ENCODE measurements at regions not wholly inside any gene's neighbourhood (a gene's known extent, or its start where the extent isn't known, plus 50 kb on each side); places are given as distances from the start of the nearest gene placed in this dataset.
"Not testable (repeated sequence)": the region's sequence is repeated elsewhere in the genome, so short reads cannot be mapped to it uniquely, and the experiment has no call there.

DNA sequence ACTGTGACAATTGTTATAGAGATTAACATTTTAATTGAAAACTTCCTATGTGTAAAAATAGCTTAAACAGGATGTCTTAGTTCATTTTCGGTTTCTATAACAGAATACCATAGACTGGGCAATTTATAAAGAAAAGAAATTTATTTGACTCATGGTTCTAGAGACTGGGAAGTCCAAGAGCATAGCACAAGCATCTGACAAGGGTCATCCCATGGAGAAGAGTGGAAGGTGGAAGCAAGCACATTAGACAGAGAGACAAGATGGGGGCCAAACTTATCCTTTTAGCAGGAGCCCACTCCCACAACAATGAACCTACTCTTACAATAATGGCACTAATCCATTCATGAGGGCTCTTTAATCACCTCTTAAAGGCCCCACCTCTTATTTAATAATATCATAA is 100.3 kb downstream of the FAM161A start:
- H3K27me3 ChIP-seq (ENCODE audit: low read depth, low read length), result no peaks in the 10 kb centered on the region
- H3K36me3 ChIP-seq (ENCODE audit: control insufficient read depth in 1 of 2, insufficient read depth in 2 of 2, low read length in 2 of 2), result no peaks in the 10 kb centered on the region
- H3K9me3 ChIP-seq (ENCODE audit: control insufficient read depth in 1 of 2, low read length in 2 of 2), result peaks cover 4 to 7% of the 10 kb centered on the region in 2 donors
- no peak overlapping the region for H3K4me3 ChIP-seq (ENCODE audit: low read depth in 1 of 2, low read length in 2 of 2)
- no peaks in the 10 kb centered on the region for H3K4me1 ChIP-seq (ENCODE audit: control insufficient read depth in 1 of 2, insufficient read depth in 2 of 2, low read length in 2 of 2)
- H3K27ac ChIP-seq (ENCODE audit: low read length), result no peak overlapping the region

DNA sequence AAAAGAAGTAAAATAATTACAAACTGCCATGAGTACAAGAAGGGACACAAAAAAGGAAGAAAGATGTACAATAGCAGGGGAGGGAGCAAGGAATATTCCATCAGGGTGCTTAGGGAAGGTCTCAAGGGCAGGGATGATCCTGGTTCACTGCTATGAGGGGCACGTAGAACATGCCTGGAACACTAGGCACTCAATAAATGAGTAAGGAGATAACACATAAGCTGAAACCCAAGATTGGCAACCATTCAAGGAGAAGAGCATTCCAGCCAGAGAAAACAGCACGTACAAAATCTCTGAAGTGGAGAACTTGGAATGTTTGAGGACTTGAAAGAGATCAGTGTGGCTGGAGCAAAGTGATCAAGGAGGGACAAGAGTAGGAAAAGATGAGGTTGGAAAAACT is 103.2 kb downstream of the FAM161A start:
- no peak overlapping the region for H3K27ac ChIP-seq (ENCODE audit: low read length)
- H3K27me3 ChIP-seq (ENCODE audit: low read depth, low read length), result no peaks in the 10 kb centered on the region
- no peaks in the 10 kb centered on the region for H3K36me3 ChIP-seq (ENCODE audit: control insufficient read depth in 1 of 2, insufficient read depth in 2 of 2, low read length in 2 of 2)
- peaks cover 4 to 7% of the 10 kb centered on the region in 2 donors for H3K9me3 ChIP-seq (ENCODE audit: control insufficient read depth in 1 of 2, low read length in 2 of 2)
- no peak overlapping the region for H3K4me3 ChIP-seq (ENCODE audit: low read depth in 1 of 2, low read length in 2 of 2)
- H3K4me1 ChIP-seq (ENCODE audit: control insufficient read depth in 1 of 2, insufficient read depth in 2 of 2, low read length in 2 of 2), result no peaks in the 10 kb centered on the region

DNA sequence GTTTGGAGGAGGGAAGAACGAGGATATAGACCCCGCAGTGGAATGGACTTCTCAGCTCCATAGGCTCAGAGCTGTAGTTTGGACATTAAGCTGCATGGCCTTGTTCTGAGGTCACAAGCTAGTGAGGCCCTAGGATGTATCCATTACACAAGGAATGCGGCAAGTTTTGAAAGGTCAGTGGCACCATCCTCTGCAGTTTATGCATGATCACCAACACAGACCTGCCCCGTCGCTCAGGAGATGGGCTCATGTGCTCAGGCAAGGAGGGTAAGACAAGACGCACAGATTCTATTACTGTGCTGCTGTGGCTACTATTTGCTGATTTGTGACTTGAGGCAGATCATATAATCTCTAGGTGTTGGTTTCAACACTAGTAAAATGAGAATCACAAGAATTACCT is 110.9 kb downstream of the FAM161A start:
- Histone ChIP-seq H3K9me3 (ENCODE audit: control insufficient read depth in 1 of 2, low read length in 2 of 2) (no peaks in the 10 kb centered on the region), H3K4me3 (ENCODE audit: low read depth in 1 of 2, low read length in 2 of 2) (no peak overlapping the region), H3K36me3 (ENCODE audit: control insufficient read depth in 1 of 2, insufficient read depth in 2 of 2, low read length in 2 of 2) (no peaks in the 10 kb centered on the region), H3K27me3 (ENCODE audit: low read depth, low read length) (no peaks in the 10 kb centered on the region), H3K27ac (ENCODE audit: low read length) (no peak overlapping the region), H3K4me1 (ENCODE audit: control insufficient read depth in 1 of 2, insufficient read depth in 2 of 2, low read length in 2 of 2) (no peaks in the 10 kb centered on the region)

DNA sequence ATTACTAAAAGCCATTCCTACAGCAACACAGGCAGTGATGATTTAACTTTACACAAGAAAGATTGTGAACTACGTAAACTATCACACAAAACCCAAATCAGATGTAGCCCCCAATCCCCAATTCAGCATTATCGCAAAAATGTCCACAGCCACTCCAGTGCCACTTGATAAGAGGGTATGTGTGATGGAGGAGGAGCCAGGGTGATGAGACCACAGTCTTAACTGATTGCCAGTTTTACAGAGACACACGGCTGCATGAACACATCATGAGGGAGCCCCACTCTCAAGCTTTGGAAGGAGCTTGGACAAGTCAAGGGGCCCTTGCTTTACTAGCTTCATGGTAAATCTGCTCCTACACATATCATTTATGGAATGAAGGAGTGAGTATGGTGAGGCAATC is 116.0 kb downstream of the FAM161A start:
- Histone ChIP-seq H3K36me3 (ENCODE audit: control insufficient read depth in 1 of 2, insufficient read depth in 2 of 2, low read length in 2 of 2) (no peaks in the 10 kb centered on the region), H3K4me3 (ENCODE audit: low read depth in 1 of 2, low read length in 2 of 2) (no peak overlapping the region), H3K4me1 (ENCODE audit: control insufficient read depth in 1 of 2, insufficient read depth in 2 of 2, low read length in 2 of 2) (no peaks in the 10 kb centered on the region), H3K27ac (ENCODE audit: low read length) (no peak overlapping the region), H3K9me3 (ENCODE audit: control insufficient read depth in 1 of 2, low read length in 2 of 2) (no peaks in the 10 kb centered on the region), H3K27me3 (ENCODE audit: low read depth, low read length) (no peaks in the 10 kb centered on the region)

DNA sequence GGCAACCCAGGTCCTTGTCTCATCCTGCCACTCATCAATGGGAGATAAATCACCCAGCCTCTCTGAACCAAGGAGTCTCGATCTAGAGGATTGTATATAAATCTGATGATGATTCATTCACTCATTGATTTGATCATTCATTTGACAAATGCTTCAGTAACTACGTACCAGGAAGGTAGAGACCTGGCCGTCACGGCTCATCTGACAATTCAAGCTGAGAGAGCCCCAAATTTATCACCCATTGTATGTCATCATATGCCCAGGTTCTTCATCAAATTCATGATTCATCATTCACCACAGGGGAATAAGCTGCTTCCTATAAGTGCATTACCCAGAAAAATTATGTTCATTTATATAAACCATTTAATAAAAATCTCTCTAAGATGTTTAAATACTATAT is 116.9 kb downstream of the FAM161A start:
- Histone ChIP-seq H3K4me3 (ENCODE audit: low read depth in 1 of 2, low read length in 2 of 2) (no peak overlapping the region), H3K4me1 (ENCODE audit: control insufficient read depth in 1 of 2, insufficient read depth in 2 of 2, low read length in 2 of 2) (no peaks in the 10 kb centered on the region), H3K36me3 (ENCODE audit: control insufficient read depth in 1 of 2, insufficient read depth in 2 of 2, low read length in 2 of 2) (no peaks in the 10 kb centered on the region), H3K9me3 (ENCODE audit: control insufficient read depth in 1 of 2, low read length in 2 of 2) (no peaks in the 10 kb centered on the region), H3K27ac (ENCODE audit: low read length) (no peak overlapping the region), H3K27me3 (ENCODE audit: low read depth, low read length) (no peaks in the 10 kb centered on the region)

DNA sequence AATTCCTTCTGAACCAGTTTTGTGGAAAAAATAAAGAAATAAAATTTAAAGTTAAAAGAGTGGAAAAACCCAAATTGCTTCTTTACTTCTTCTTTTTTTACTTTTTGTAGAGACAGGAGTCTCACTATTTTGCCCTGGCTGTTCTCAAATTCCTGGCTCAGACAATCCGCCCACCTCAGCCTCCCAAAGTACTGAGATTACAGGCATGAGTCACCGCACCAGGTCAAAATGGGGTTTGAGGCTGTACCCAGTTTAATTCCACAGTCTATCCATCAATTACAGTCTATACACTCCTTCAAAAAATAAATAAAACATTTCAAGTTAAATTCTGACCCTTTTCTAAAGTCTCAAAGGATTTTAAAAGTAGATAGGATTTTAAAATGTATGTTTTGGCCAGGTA is 120.3 kb downstream of the FAM161A start:
- Histone ChIP-seq H3K4me3 (ENCODE audit: low read depth in 1 of 2, low read length in 2 of 2) (no peak overlapping the region), H3K9me3 (ENCODE audit: control insufficient read depth in 1 of 2, low read length in 2 of 2) (no peaks in the 10 kb centered on the region), H3K27ac (ENCODE audit: low read length) (no peak overlapping the region), H3K27me3 (ENCODE audit: low read depth, low read length) (no peaks in the 10 kb centered on the region), H3K36me3 (ENCODE audit: control insufficient read depth in 1 of 2, insufficient read depth in 2 of 2, low read length in 2 of 2) (no peaks in the 10 kb centered on the region), H3K4me1 (ENCODE audit: control insufficient read depth in 1 of 2, insufficient read depth in 2 of 2, low read length in 2 of 2) (no peaks in the 10 kb centered on the region)

DNA sequence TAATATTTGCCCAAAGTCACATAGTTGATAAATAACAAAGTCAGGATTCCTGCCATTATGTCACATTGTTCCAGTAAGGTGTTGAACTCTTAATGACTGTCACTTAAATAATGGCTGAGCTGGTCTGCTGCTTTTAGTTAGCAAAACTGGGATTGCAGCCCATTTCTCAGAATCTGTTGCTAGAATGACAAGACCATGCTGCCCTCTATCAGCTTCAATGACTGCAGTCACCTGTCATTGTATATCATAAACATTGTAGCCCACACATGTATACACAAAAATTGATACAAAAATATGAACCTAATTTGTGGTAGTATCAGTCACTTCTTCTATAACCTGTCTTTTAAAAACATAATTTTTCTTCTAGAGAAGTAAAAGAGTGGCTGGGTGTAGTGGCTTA is 121.1 kb downstream of the FAM161A start:
- Histone ChIP-seq H3K4me1 (ENCODE audit: control insufficient read depth in 1 of 2, insufficient read depth in 2 of 2, low read length in 2 of 2) (no peaks in the 10 kb centered on the region), H3K27ac (ENCODE audit: low read length) (no peak overlapping the region), H3K36me3 (ENCODE audit: control insufficient read depth in 1 of 2, insufficient read depth in 2 of 2, low read length in 2 of 2) (no peaks in the 10 kb centered on the region), H3K9me3 (ENCODE audit: control insufficient read depth in 1 of 2, low read length in 2 of 2) (no peaks in the 10 kb centered on the region), H3K27me3 (ENCODE audit: low read depth, low read length) (no peaks in the 10 kb centered on the region), H3K4me3 (ENCODE audit: low read depth in 1 of 2, low read length in 2 of 2) (no peak overlapping the region)

DNA sequence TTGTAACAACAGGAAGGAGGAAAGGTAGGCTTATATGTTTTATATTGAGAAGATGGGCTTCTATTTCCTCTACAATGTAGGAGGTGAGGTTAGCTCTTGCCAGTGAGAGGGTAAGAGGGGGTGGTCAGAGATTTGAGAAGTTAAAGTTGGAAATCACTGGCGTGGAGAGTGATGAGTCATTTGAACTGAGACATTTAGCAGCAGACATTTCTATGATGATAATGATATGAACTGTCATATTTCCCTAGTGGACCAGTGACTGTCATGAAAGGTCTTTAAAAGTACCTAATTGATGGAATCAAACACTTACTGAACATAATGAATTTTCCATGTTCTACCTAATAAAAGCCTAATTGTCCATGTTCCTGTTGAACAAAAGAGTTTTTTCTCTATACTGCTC is 126.1 kb downstream of the FAM161A start:
- Histone ChIP-seq H3K27me3 (ENCODE audit: low read depth, low read length) (no peaks in the 10 kb centered on the region), H3K36me3 (ENCODE audit: control insufficient read depth in 1 of 2, insufficient read depth in 2 of 2, low read length in 2 of 2) (no peaks in the 10 kb centered on the region), H3K4me1 (ENCODE audit: control insufficient read depth in 1 of 2, insufficient read depth in 2 of 2, low read length in 2 of 2) (no peaks in the 10 kb centered on the region), H3K27ac (ENCODE audit: low read length) (no peak overlapping the region), H3K4me3 (ENCODE audit: low read depth in 1 of 2, low read length in 2 of 2) (no peak overlapping the region), H3K9me3 (ENCODE audit: control insufficient read depth in 1 of 2, low read length in 2 of 2) (no peaks in the 10 kb centered on the region)

DNA sequence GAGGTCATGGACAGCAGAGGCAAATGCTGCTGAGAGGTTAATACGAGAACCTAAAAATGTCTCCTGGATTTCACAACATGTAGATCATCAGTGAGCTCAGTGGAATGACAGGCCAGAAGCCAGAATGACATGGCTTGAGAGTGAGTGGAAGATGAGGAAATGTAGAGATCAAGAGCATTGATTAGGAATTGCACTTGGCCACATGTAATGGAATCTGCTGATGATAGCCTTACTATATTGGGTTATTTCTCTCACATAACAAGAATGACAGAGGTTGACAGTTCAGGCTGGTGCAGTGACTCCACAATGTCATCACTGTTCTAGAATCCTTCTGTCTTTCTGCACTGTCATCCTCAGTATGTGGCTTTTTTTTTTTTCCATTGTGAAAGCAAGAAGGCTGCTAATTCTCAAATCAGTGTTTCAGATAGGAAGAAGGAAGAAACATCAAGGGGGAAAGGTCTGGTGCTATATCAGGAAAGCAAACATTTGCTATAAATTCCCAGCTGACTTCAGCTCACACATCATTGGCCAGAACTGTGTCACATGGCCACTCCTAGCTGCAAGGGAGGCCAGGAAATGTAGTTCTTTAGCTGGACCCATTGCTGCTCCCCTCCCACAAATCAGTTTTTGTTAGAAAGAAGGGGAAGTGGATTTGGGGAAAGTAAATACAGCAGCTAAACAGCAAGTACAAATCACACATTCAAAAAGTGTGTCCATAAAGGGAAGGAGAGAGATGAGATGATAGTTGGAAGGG is 127.2 kb downstream of the FAM161A start:
- Histone ChIP-seq H3K4me1 (ENCODE audit: control insufficient read depth in 1 of 2, insufficient read depth in 2 of 2, low read length in 2 of 2) (no peaks in the 10 kb centered on the region), H3K27ac (ENCODE audit: low read length) (no peak overlapping the region), H3K27me3 (ENCODE audit: low read depth, low read length) (no peaks in the 10 kb centered on the region), H3K4me3 (ENCODE audit: low read depth in 1 of 2, low read length in 2 of 2) (no peak overlapping the region), H3K9me3 (ENCODE audit: control insufficient read depth in 1 of 2, low read length in 2 of 2) (no peaks in the 10 kb centered on the region), H3K36me3 (ENCODE audit: control insufficient read depth in 1 of 2, insufficient read depth in 2 of 2, low read length in 2 of 2) (no peaks in the 10 kb centered on the region)

DNA sequence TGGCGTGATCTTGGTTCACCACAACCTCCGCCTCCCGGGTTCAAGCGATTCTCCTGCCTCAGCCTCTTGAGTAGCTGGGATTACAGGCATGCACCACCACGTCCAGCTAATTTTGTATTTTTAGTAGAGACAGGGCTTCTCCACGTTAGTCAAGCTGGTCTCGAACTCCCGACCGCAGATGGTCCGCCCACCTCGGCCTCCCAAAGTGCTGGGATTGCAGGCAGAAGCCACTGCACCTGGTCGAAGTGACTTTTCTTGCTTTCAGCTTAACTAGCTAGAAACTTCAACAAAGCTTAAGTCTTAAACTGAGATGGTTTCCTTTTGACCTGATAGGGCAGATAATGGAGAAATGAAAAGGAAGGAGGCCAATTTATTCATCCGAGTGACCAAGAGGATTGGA is 130.5 kb downstream of the FAM161A start:
- H3K36me3 ChIP-seq (ENCODE audit: control insufficient read depth in 1 of 2, insufficient read depth in 2 of 2, low read length in 2 of 2); H3K4me3 ChIP-seq (ENCODE audit: low read depth in 1 of 2, low read length in 2 of 2); H3K27ac ChIP-seq (ENCODE audit: low read length); H3K27me3 ChIP-seq (ENCODE audit: low read depth, low read length); H3K9me3 ChIP-seq (ENCODE audit: control insufficient read depth in 1 of 2, low read length in 2 of 2); H3K4me1 ChIP-seq (ENCODE audit: control insufficient read depth in 1 of 2, insufficient read depth in 2 of 2, low read length in 2 of 2): not testable (repeated sequence)

DNA sequence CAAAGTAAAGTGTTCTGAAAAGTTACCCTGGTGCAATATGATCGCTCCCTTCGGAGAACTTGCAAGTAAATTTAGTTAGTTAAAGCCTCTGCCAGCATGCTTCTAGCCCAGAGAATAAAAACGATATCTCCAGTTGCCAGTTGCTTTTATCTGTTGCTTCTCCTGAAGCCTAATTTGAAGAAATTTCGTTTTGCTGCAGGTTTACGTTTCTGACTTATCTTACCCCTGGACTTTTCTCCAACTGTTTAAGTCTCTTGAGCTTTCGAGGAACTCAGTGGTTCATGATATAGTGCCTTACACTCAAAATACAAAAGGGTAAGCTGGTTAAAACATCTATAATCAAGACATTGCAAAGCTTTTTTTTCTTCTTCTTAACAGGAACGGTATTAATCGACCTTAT is 131.1 kb downstream of the FAM161A start:
- Histone ChIP-seq H3K4me3 (ENCODE audit: low read depth in 1 of 2, low read length in 2 of 2) (no peak overlapping the region), H3K27me3 (ENCODE audit: low read depth, low read length) (no peaks in the 10 kb centered on the region), H3K36me3 (ENCODE audit: control insufficient read depth in 1 of 2, insufficient read depth in 2 of 2, low read length in 2 of 2) (no peaks in the 10 kb centered on the region), H3K9me3 (ENCODE audit: control insufficient read depth in 1 of 2, low read length in 2 of 2) (no peaks in the 10 kb centered on the region), H3K4me1 (ENCODE audit: control insufficient read depth in 1 of 2, insufficient read depth in 2 of 2, low read length in 2 of 2) (no peaks in the 10 kb centered on the region), H3K27ac (ENCODE audit: low read length) (no peak overlapping the region)

DNA sequence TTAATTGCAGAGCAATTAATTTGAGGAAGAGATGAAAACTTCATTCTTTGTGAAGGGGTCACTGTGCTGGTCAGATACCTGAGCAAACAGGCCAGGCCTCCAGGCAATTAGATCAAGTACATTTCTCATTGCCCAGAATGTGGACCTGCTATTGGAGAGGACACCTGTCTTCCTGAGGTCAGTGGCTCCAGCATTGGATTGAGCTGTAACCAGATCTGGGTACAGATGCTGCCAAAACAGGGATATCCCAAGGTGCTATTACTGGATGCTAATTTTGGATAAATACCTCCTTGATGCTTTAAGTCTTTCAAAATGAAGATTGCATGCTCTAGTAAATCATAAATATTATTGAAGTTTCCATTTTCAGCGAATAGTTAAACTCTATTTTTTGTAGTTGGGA is 131.5 kb downstream of the FAM161A start:
- H3K4me3 ChIP-seq (ENCODE audit: low read depth in 1 of 2, low read length in 2 of 2), result no peak overlapping the region
- no peaks in the 10 kb centered on the region for H3K4me1 ChIP-seq (ENCODE audit: control insufficient read depth in 1 of 2, insufficient read depth in 2 of 2, low read length in 2 of 2)
- H3K27ac ChIP-seq (ENCODE audit: low read length), result no peak overlapping the region
- H3K9me3 ChIP-seq (ENCODE audit: control insufficient read depth in 1 of 2, low read length in 2 of 2), result no peaks in the 10 kb centered on the region
- no peaks in the 10 kb centered on the region for H3K36me3 ChIP-seq (ENCODE audit: control insufficient read depth in 1 of 2, insufficient read depth in 2 of 2, low read length in 2 of 2)
- H3K27me3 ChIP-seq (ENCODE audit: low read depth, low read length), result no peaks in the 10 kb centered on the region
